Osteocyte (in vitro differentiated cells): ENCODE measurements at regions not wholly inside any gene's neighbourhood (a gene's known extent, or its start where the extent isn't known, plus 50 kb on each side); places are given as distances from the start of the nearest gene placed in this dataset.
"Not testable (repeated sequence)": the region's sequence is repeated elsewhere in the genome, so short reads cannot be mapped to it uniquely, and the experiment has no call there.

Source experiments
- DNase-seq: peaks from one replicate; pipeline ENCODE4 v3.0.0; 2021; ENCODE audit warnings: mixed read lengths; ENCODE audit not compliant: unreplicated experiment; ENCODE audit errors: extremely low spot score
- H3K27ac Mint-ChIP-seq: one replicate; pipeline ENCODE4 v1.8.0; 2021; ENCODE audit warnings: mild to moderate bottlenecking, mixed read lengths; ENCODE audit not compliant: unreplicated experiment
- H3K27me3 Mint-ChIP-seq: one replicate; pipeline ENCODE4 v1.8.0; 2021; ENCODE audit warnings: mixed read lengths; ENCODE audit not compliant: unreplicated experiment
- H3K36me3 Mint-ChIP-seq: one replicate; pipeline ENCODE4 v1.8.0; 2021; ENCODE audit warnings: mixed read lengths; ENCODE audit not compliant: unreplicated experiment
- H3K4me1 Mint-ChIP-seq: one replicate; pipeline ENCODE4 v1.8.0; 2021; ENCODE audit warnings: mixed read lengths; ENCODE audit not compliant: unreplicated experiment
- H3K4me3 Mint-ChIP-seq: one replicate; pipeline ENCODE4 v1.8.0; 2021; ENCODE audit warnings: mild to moderate bottlenecking, moderate library complexity, mixed read lengths; ENCODE audit not compliant: unreplicated experiment
- H3K9me3 Mint-ChIP-seq: one replicate; pipeline ENCODE4 v1.8.0; 2021; ENCODE audit warnings: mixed read lengths; ENCODE audit not compliant: unreplicated experiment
- TF ChIP-seq, protein P1 (sequence below): fragments of 200-600 bp; sonication (generic); IDR thresholded peaks from 2 replicates; pipeline ENCODE4 v1.5.0; 2021; ENCODE audit warnings: antibody characterized with exemption, mild to moderate bottlenecking, moderate library complexity

DNA sequence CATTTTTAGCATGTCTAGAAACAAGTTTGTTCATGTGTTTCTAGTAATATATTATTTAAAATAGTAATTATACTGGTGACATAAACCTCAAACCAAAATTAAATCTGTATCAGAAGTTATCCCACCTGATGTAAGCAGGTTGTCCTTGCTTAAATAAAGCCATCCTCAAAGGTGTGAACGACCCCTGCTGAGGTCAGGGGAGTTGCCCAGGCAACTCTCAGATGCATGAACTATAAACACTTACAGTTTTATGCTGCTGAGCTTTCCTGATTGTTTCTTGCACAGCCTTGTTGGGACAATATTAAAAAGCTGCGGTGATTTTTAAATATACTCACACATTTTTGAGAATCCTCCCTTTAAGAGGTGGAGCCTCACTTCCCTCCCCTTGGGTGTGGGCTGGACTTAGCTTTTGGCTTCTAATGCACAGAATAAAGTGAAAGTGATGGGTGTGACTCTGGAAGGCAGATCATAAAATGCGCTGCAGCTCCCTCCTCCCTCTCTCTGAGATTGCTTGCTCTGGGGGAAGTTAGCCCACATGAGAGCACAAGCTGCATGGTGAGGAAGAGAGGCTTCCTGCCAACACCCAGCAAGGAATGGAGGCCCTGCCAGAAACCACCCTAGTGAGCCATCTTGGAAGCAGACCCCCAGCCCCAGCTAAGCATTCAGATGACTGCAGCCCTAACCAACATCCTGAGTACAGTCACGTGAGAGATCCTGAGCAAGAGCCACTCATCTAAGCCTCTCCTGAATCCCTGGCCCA lies 152.7 kb downstream of the SKIDA1 start:
- Mint-ChIP-seq H3K4me3 (peak overlapping the region; percentile 1), H3K27ac (peak overlapping the region; percentile 80), H3K4me1 (peaks cover 13% of the 10 kb centered on the region), H3K36me3 (no peaks in the 10 kb centered on the region), H3K27me3 (no peaks in the 10 kb centered on the region), H3K9me3 (no peaks in the 10 kb centered on the region)
- TF ChIP-seq, protein P1, sequence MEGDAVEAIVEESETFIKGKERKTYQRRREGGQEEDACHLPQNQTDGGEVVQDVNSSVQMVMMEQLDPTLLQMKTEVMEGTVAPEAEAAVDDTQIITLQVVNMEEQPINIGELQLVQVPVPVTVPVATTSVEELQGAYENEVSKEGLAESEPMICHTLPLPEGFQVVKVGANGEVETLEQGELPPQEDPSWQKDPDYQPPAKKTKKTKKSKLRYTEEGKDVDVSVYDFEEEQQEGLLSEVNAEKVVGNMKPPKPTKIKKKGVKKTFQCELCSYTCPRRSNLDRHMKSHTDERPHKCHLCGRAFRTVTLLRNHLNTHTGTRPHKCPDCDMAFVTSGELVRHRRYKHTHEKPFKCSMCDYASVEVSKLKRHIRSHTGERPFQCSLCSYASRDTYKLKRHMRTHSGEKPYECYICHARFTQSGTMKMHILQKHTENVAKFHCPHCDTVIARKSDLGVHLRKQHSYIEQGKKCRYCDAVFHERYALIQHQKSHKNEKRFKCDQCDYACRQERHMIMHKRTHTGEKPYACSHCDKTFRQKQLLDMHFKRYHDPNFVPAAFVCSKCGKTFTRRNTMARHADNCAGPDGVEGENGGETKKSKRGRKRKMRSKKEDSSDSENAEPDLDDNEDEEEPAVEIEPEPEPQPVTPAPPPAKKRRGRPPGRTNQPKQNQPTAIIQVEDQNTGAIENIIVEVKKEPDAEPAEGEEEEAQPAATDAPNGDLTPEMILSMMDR: no peak
- no peak for DNase-seq

DNA sequence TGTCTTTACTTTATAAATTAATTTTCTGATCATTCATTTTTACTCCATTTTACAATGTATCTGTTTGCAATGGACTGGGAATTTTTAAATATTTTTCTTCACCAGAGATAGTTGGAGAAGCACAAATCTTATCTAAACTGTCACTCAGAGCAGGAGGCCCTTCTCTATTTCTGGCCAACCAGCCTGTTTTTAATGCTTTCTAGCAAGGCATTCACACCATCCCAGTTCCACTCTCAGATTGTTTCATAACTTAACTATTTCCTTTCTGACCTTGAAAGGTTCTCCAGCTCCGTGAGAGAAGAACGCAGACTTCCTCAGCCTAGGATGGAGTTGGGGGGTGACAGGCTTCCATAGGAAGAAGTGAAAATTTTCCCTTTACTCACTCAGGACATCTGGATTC lies 155.8 kb downstream of the SKIDA1 start:
- TF ChIP-seq, protein P1: no peak
- no peak for DNase-seq
- no peak overlapping the region for H3K27ac Mint-ChIP-seq

DNA sequence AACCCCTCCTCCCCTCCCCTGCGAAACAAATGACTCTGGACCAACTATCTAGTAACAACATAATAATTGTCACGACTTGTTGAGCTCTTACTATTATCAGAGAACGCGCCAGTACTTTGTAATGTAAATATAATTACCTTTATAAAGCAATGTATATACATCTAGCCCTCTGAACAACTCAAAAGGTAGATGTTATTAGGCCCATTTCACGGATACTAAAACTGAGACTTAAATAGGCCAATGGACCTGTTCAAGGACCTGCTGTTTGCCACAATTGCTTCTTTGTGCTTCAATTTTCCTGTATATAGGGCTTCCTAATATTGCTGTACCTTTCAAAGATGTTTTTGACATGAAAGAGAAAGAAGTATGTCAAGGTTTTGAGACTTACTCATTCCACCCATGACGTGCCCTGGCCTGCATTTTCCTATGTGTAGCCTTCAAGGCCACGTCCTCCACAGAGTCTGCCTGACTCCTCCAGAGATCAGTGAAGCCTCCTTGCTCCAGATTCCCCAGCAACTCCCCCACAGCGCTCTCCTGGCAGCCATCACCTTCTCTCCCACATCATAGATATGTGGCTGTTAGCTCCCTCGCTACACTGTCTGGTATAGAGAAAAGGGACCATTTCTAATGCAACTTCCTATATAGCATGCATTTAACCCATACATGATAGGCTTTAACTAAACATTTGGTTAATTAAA lies 156.6 kb downstream of the SKIDA1 start:
- no peaks in the 10 kb centered on the region for H3K27me3 Mint-ChIP-seq
- TF ChIP-seq, protein P1: no peak
- DNase-seq: no peak
- H3K9me3 Mint-ChIP-seq: no peaks in the 10 kb centered on the region
- no peak overlapping the region for H3K27ac Mint-ChIP-seq
- H3K4me1 Mint-ChIP-seq: peaks cover 29% of the 10 kb centered on the region
- no peak overlapping the region for H3K4me3 Mint-ChIP-seq
- no peaks in the 10 kb centered on the region for H3K36me3 Mint-ChIP-seq

More for the DNA sequence above, 155.8 kb downstream of the SKIDA1 start:
- Mint-ChIP-seq H3K36me3 (no peaks in the 10 kb centered on the region), H3K4me3 (no peak overlapping the region), H3K9me3 (no peaks in the 10 kb centered on the region), H3K4me1 (peaks cover 21% of the 10 kb centered on the region), H3K27me3 (no peaks in the 10 kb centered on the region)

DNA sequence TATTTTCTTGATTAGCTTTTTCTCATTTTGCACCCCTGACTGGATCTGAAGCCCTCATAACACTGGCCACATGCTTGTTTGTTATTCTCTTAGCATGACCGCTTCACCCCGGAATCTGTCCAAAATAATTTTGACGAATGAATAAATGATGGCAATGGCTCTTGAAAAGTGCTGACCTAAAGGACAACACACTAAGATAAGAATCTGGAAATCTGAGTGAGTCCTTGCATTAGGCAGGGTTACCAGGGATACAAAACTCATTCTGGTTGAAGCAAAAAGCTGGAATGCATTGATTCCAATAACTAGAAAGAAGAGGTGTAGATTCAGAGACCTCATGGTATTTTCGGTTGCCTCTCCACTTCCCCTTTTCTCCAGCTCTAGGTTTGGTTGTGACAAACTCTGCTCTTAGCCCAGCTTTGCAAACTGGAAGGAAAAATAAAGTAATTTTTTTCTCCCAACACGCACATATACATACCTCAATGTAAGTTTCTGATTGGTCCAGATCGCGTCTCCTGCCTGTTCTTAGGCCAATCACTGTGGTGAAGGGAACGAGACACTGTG lies 157.4 kb downstream of the SKIDA1 start:
- TF ChIP-seq, protein P1: no peak
- Mint-ChIP-seq H3K9me3 (no peaks in the 10 kb centered on the region), H3K36me3 (no peaks in the 10 kb centered on the region), H3K4me3 (no peak overlapping the region), H3K27me3 (no peaks in the 10 kb centered on the region), H3K4me1 (peaks cover 36% of the 10 kb centered on the region), H3K27ac (no peak overlapping the region)
- no peak for DNase-seq

DNA sequence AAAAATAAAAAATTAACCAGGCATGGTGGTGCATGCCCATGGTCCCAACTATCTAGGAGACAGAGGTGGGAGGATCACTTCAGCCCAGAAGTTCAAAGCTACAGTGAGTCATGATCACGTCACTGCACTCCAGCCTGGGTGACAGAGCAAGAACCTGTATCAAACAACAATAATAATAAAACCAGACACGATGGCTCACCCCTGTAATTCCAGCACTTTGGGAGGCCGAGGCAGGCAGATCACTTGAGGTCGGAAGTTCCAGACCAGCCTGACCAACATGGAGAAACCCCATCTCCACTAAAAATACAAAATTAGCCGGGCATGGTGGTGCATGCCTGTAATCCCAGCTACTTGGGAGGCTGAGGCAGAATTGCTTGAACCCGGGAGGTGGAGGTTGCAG lies 159.4 kb downstream of the SKIDA1 start:
- H3K36me3 Mint-ChIP-seq, H3K27me3 Mint-ChIP-seq, DNase-seq, H3K4me3 Mint-ChIP-seq, H3K9me3 Mint-ChIP-seq, H3K27ac Mint-ChIP-seq: not testable (repeated sequence)
- H3K4me1 Mint-ChIP-seq: peaks cover 32% of the 10 kb centered on the region
